ENCODE measurements at regions not wholly inside any gene's neighbourhood (a gene's known extent, or its start where the extent isn't known, plus 50 kb on each side); places are given as distances from the start of the nearest gene placed in this dataset.

GRCh38 chr7:149564340-149565095 lies 66.9 kb upstream of the ZNF746 start:
- H3K4me2 ChIP-seq: no peak overlapping the region
- TF ChIP-seq CTCF (IDR thresholded peaks at IDR 0.05; ENCODE audit: poor library complexity) (no peak), EZH2 (IDR thresholded peaks at IDR 0.05; ENCODE audit: borderline replicate concordance) (no peak)
- no peak for DNase-seq (ENCODE audit: low spot score)
- 72% methylated on average over 4 of the region's 4 CpGs for WGBS (ENCODE audit: low lambda C conversion rate, missing lambda C conversion rate)
- H3K4me1 ChIP-seq (ENCODE audit: insufficient read depth): no peaks in the 10 kb centered on the region
- no peaks in the 10 kb centered on the region for H3K36me3 ChIP-seq (replicated peaks; ENCODE audit: insufficient read depth, low read depth)
- H3K27me3 ChIP-seq: no peaks in the 10 kb centered on the region
- H3K4me3 ChIP-seq: no peak overlapping the region
- H2AFZ ChIP-seq: no peak overlapping the region
- no peaks in the 10 kb centered on the region for H3K9me2 ChIP-seq (replicated peaks; ENCODE audit: insufficient read depth)
- no peaks in the 10 kb centered on the region for H3K9me3 ChIP-seq (ENCODE audit: low read depth)
- no peak overlapping the region for H3K27ac ChIP-seq
- no peaks in the 10 kb centered on the region for H4K20me1 ChIP-seq (ENCODE audit: insufficient read depth, poor library complexity, severe bottlenecking)
- H3K79me2 ChIP-seq: peaks cover 25% of the 10 kb centered on the region

- H3K9me2 ChIP-seq (replicated peaks; ENCODE audit: insufficient read depth): no peaks in the 10 kb centered on the region
- H3K27ac ChIP-seq: no peak overlapping the region
- no peak overlapping the region for H2AFZ ChIP-seq
- no peak for DNase-seq (ENCODE audit: low spot score)
- H4K20me1 ChIP-seq (ENCODE audit: insufficient read depth, poor library complexity, severe bottlenecking): no peaks in the 10 kb centered on the region
- 81% methylated on average over 4 of the region's 4 CpGs for WGBS (ENCODE audit: low lambda C conversion rate, missing lambda C conversion rate)
- peaks cover 22% of the 10 kb centered on the region for H3K79me2 ChIP-seq
- no peak overlapping the region for H3K4me3 ChIP-seq
- H3K27me3 ChIP-seq: no peaks in the 10 kb centered on the region
- no peak overlapping the region for H3K4me2 ChIP-seq
- no peak for TF ChIP-seq EZH2 (IDR thresholded peaks at IDR 0.05; ENCODE audit: borderline replicate concordance)
- no peak for TF ChIP-seq EZH2phosphoT487 (IDR thresholded peaks at IDR 0.05; ENCODE audit: low read depth, severe bottlenecking, unreplicated experiment)
- TF ChIP-seq CTCF (IDR thresholded peaks at IDR 0.05; ENCODE audit: poor library complexity): no peak
- no peaks in the 10 kb centered on the region for H3K4me1 ChIP-seq (ENCODE audit: insufficient read depth)
- H3K9me3 ChIP-seq (ENCODE audit: low read depth): no peaks in the 10 kb centered on the region
- no peaks in the 10 kb centered on the region for H3K36me3 ChIP-seq (replicated peaks; ENCODE audit: insufficient read depth, low read depth)
Measured at GRCh38 chr7:149562602-149563001, 65.0 kb upstream of the ZNF746 start.

- no peaks in the 10 kb centered on the region for H3K9me3 ChIP-seq (ENCODE audit: low read depth)
- H3K27ac ChIP-seq: no peak overlapping the region
- no peaks in the 10 kb centered on the region for H3K27me3 ChIP-seq
- WGBS (ENCODE audit: low lambda C conversion rate, missing lambda C conversion rate): 92% methylated on average over 3 of the region's 3 CpGs
- H3K36me3 ChIP-seq (replicated peaks; ENCODE audit: insufficient read depth, low read depth): no peaks in the 10 kb centered on the region
- H3K4me3 ChIP-seq: no peak overlapping the region
- DNase-seq (ENCODE audit: low spot score): no peak
- TF ChIP-seq EZH2 (IDR thresholded peaks at IDR 0.05; ENCODE audit: borderline replicate concordance) (no peak), EZH2phosphoT487 (IDR thresholded peaks at IDR 0.05; ENCODE audit: low read depth, severe bottlenecking, unreplicated experiment) (no peak), CTCF (IDR thresholded peaks at IDR 0.05; ENCODE audit: poor library complexity) (no peak)
- H4K20me1 ChIP-seq (ENCODE audit: insufficient read depth, poor library complexity, severe bottlenecking): no peaks in the 10 kb centered on the region
- H2AFZ ChIP-seq: no peak overlapping the region
- no peaks in the 10 kb centered on the region for H3K4me1 ChIP-seq (ENCODE audit: insufficient read depth)
- H3K4me2 ChIP-seq: no peak overlapping the region
- H3K9me2 ChIP-seq (replicated peaks; ENCODE audit: insufficient read depth): no peaks in the 10 kb centered on the region
- H3K79me2 ChIP-seq: peaks cover 19% of the 10 kb centered on the region
Measured at GRCh38 chr7:149561072-149561471, 63.5 kb upstream of the ZNF746 start.
